Colon (tissue), 2 donors: ENCODE measurements at regions not wholly inside any gene's neighbourhood (a gene's known extent, or its start where the extent isn't known, plus 50 kb on each side); places are given as distances from the start of the nearest gene placed in this dataset.

Source experiments
- FAIRE-seq: peaks from 2 replicates; lab custom pipeline; 2012; peaks lifted over from hg19 to GRCh38; lab: Jason Lieb, UNC
- donor health status: control.
- donor health status: control.

- FAIRE-seq, result no peak
Observed at GRCh38 chr1:190019717-190020116, 457.9 kb downstream of the BRINP3 start.

- FAIRE-seq, result no peak
Observed at GRCh38 chr1:190022709-190023108, 455.0 kb downstream of the BRINP3 start.

DNA sequence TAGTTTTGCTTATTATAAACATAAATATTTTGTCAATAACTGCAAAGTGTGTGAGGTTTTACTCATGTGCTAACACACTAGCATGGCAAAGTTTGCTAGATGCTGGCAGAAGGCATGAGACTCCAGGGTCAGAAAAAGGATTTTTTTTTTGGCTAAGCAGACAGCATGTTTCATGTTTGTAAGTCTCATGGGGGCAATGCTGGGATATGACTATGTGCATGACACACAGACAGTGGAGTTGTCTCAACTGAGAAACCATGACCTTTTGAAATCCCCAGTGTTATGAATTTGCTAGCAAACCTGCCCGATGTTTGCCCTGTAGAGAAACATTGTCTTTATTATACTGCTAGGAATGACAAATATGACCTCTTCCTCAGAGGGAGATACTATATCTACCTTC is 448.2 kb downstream of the BRINP3 start:
- no peak for FAIRE-seq

- no peak for FAIRE-seq
Observed at GRCh38 chr1:190043655-190044054, 434.0 kb downstream of the BRINP3 start.

GRCh38 chr1:190046231-190046630 is 431.4 kb downstream of the BRINP3 start:
- FAIRE-seq, result no peak
